ENCODE measurements at regions not wholly inside any gene's neighbourhood (a gene's known extent, or its start where the extent isn't known, plus 50 kb on each side); places are given as distances from the start of the nearest gene placed in this dataset.

DNA sequence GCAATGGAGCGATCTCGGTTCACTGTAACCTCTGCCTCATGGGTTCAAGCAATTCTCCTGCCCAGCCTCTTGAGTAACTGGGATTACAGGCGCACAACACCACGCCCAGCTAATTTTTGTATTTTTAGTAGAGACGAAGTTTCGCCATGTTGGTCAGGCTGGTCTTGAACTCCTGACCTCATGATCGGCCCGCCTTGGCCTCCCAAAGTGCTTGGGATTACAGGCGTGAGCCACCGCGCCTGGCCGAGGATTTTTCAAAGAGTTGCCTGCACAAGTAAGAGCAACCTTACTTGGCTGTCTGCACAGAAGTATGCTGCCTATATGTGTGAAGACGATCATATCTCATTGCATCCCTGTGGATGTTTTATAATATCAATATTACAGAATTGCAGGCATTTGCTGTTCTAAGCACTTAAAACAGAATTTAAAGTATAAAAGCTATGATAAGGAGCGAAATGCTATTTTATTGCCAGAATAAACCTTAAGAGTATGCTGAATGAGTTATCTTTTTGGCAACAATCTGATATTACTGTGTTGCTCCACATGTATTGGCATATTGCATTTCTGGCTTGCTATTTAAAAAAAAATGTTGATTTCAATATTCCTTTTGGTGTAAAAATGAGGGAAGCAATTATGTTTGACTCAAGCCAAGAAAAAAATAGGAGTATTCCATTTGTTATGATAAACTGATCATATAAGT, 379.4 kb upstream of the SEMA3D start:
- FAIRE-seq = no peak

DNA sequence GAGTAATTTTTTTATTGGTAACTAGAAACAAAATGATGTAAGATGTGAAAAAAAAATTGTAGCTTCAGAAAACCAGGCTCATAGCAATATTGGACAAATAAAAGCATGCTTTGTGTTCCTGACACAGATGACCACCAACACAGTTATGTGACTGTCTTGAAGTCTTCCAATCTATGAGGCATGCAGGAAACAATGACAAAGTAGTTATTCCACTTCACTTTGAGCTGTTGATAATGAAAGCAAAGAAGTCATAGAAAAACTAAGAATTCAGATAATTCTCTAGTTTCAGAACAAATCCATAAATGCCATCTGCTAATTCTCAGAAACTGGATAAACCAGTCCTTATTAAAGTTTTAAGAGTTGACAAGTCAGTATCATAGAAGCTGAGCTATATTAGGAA, 378.4 kb upstream of the SEMA3D start:
- FAIRE-seq = no peak

DNA sequence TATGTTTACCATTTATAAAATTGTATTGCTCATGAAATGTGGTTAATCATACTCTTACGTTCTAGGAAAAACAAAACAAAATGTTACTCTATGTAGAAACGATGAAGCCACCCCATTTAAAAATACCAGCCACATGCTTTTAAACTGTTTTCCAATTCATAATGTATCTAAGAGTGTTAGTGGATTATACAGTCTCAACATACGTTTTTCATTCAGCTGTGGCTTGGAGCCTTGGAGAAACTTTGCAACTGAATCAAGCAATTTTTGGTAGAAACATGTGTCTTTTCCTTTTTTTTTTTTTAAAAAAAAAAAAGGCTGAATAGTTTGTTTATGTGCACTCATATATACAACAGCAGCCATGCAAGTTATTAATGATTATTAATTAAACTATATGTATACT, 378.0 kb upstream of the SEMA3D start:
- peak; percentile 55 for FAIRE-seq

DNA sequence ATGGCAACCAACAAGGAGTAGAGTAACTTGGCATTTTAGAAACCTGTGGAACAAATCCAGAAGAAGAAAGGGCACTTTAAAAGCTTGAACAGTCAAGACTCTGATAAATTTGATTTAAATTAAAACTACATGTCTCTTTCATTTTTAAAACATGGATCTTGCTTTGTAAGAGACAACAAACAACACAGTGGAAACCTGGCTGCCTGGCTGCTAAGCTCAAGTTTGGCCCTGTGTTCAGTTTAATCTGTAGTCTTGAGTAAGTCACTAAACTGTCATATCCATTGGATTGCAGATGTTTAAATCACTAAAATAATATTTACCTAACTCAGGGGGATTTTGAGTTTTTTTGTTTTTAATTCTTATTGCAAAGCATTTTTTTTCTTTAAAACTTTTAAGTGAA, 374.9 kb upstream of the SEMA3D start:
- no peak for FAIRE-seq

DNA sequence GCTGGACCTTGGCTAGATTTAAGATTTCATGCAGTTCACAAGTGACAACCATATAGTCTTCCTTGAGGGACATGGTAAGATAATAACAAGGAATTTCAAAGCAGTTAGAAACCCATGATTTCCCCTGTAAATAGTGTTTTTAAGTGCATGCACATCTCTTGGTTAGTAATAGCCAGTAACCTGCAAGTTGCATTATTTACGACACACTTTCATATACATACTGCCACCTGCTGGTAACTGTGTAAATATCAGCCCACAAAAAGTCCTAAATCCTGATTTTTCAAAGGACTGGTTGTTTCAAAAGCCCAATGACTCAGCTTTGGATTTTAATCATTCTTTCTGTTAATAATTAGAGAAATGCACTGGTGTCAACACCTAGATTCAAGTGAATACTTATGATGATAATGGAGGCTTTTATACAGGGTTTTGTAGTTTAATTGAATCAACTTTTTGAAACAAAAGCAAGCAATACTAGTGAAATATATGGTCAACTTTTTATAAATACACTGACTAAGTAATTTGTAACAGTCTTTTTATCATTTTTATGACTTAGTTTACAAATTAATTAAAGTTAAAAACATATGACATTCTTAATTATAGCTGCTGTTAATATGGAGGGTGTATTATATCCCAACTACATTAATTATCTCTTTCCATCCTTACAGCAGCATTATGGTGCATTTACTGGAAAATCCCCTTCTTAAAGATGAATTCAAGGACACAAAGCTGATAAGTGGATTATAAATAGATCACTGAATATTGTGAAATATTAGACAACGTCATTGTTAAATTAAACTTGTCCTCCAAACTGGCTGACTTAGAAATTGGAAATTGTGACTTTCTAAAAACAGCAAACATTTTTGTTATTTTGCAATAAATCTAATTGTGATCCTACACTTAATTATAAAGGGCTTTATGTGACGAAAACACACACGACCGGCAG, 367.7 kb upstream of the SEMA3D start:
- peak; percentile 84 for FAIRE-seq

DNA sequence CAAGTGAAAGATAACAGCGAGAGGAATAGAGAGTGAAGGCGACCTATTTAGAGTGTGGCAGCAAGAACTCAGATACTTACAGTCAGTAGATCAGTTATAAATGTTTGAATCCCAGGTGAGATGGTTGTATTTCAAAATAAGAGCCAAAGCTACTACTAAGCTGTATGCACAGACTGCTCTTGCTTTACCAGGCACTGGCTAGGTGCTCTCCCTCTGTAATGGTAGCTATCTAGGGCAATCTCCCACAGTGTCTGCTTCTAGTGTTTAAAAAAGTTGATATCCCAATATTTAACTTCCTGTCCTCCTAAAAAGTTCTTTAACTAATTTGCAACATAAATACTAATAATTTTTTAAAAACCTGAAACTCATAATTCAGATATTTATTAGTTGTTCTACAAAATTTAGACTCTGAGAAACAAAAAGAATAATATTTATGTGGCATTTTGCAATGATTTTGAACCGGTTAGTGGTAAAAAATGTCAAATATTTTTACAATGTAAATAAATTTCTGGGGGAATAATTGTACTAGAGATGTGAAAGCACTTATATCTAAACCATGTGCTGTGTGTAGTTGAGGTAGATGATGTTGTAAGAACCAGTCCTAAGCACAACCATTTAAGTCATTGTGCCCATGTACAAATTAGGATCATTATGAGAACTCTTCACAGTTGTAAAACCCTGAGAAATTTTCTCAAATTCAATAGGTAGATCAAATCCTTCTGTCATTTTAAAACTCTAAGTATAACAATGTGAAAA, 349.3 kb upstream of the SEMA3D start:
- FAIRE-seq = no peak

DNA sequence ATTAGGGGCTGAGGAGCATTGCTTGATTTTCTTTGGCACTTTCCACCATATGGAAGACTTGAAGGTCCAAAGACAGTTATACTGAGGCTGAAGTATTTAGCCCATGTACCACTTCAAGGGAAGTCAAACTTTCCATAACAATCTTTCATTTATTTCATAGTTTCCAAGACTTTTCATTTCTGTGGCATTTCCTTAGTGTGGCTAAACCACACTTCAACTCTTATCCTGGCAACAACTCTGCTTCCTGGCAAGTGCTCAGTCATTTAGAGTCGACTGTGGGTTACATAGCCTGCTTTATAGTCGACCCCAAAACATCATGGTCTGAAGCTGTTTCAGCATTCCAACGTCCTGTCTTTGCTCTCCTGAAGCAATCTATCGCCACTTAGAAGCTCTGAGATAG, 343.0 kb upstream of the SEMA3D start:
- no peak for FAIRE-seq

DNA sequence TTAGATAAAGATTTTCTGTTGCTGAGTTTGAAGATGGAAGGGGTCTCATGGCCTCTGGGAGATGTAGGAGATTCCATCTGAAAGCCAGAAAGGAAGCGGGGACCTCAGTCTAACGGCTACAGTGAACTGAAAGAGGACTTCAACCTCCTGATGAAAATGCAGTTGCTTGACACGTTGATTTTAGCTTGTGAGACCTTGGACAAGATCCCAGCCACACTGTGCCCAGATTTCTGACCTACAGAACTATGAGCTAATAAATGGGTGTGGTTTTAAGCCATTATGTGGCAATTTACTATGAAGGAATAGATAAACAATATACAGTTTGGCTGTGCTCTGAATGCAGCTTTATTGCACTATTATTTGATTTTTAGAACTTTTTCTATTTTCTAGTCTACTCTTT, 342.3 kb upstream of the SEMA3D start:
- FAIRE-seq = no peak

DNA sequence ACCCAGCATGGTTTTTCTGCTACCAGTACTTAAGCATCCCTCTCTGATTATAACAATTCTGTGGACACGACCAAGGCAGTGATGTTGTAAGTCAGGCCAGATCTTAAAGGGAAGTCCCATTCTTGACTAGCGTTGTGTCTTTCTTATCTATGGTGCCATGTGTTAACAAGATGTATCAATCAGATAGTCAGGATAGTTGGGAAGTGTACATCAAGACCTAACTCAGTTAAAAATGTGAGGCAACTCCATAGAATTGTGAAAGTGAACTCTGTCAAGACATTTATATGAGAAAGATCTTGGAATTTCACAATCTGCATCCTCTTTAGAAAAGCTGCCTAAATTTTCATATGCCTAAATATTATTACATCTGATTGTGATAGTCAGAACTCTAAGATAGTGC, 341.7 kb upstream of the SEMA3D start:
- FAIRE-seq = no peak

DNA sequence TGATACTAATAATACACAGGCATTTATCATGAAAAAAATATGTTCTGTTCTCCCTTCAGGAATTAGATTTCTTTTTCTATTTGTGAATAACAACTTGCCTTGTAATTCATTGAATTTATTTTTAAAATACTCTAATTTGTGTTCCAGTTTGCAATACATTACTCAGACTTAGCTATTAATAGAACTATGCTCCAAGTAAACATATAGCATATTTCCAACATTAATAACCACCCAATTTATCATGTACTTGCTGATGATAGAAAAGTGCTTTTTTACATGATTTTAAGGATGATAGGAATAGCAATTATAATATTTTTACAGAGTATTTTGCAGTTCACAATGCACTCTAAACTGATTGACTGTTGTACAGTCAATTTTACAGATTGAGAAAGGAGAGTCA, 338.8 kb upstream of the SEMA3D start:
- FAIRE-seq = peak; percentile 45

DNA sequence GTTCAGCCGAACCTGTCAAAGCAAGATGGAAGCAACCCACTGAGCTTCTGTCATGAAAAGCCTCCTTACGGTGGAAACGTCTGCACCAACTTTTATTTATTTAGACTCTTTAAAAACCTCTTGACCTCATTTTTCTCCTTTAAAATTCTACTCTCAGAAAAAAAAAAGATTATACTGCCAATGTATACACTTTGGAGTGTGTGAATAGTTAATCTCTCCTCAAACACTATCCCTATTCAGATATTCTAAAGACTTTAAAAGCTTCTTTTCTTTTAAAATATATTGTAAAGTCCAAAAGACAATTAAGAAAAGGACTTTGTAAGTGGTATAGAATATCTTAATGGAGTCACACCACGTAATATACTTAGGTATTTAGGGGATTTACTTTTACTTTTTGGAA, 335.2 kb upstream of the SEMA3D start:
- FAIRE-seq = no peak

DNA sequence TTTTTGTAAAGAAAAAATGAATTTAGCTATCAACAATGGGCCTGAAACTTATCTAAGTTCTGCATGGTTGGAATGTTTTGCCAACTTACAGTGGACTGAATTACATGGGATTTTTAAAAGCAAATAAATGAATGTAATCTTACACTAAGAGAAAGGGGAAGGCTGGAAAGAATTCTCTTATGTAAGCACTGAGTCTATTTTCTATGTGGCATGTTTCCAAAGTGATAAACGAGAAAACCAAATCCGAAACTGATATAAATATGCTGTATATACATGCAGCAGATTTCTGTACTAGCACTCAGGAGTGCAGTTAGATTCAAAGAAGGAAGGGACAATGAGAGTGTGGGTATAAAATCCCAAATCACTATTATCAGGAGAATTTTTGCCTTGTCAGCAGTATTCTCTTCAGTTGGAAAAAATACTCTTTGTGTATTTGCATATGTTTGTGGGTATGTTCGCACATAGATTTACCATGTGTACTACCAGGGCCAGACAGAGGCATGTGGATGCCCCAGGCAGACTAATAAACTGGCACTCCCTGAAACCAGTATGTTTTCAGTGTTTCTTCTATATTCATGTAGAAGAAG, 334.3 kb upstream of the SEMA3D start:
- no peak for FAIRE-seq

DNA sequence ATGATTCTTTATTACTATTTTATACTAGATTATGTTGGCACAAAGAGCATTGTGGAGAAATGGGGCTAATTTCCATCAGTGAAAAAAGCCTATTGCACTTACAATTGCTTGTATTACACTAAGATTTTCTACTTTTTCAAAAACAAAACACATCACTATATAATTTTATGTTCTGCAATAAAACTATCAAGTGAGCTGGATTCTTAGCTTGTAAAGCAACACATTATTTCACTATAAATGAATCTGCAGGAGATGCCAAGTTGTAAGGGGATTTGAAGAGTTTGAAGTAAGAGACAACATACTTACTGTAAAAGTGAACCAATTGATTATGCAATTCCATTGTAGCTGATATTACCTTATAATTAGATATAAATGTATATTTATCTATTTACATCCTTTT, 333.3 kb upstream of the SEMA3D start:
- peak; percentile 88 for FAIRE-seq

DNA sequence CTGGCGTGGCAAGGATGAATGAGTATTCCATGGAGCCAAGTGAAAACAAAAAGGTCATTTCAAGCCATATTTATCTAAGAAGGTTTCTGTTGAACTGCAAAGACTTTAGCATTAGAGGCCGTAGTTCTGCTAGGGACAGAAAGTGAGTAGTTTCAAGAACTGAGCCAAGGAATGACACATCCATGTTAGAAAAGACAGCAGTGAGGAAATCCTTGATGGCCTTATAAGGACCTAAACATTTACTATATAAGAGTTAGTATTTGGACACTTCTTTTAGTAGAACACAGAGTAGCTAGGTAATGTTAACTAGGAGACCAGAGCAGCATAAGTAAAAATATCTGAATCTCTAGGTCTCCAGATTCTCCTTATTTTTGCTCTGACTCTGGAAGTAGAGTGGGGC, 329.8 kb upstream of the SEMA3D start:
- no peak for FAIRE-seq

DNA sequence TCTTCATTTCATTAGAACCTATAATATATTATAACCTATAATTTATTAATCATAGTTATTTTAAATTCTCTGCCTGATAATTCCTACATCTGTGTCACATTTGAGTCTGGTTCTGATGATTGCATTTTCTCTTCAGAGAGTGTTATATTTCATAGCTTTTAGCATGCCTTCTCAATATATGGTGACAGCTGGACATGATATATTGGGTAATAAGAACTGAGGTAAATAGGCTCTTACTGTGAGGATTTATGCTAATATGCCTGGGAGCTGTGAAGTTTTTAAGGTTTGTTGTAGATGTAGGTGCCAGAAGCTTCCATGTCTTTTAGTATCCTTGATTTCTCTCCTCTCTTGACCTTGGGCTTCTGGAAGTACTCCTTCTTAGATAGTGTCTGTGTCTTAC, 325.9 kb upstream of the SEMA3D start:
- no peak for FAIRE-seq

DNA sequence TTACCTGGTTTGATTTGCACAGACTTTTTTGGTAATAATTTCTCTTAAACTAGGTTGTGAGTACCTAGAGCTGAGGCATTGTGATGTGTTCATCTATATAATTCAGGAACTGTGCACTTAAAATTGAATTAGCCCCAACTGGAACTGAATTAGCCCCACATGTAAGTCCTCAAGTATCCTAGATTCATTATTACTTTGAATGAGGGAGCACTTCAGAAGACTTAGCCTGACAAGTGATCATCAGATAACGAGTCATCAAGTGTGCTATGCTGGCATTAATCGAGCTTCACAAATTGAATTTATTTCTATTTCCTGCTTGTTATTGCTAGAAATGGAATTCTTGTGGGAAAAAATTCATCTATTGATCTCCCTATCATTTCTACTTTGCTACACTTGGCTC, 323.4 kb upstream of the SEMA3D start:
- no peak for FAIRE-seq

DNA sequence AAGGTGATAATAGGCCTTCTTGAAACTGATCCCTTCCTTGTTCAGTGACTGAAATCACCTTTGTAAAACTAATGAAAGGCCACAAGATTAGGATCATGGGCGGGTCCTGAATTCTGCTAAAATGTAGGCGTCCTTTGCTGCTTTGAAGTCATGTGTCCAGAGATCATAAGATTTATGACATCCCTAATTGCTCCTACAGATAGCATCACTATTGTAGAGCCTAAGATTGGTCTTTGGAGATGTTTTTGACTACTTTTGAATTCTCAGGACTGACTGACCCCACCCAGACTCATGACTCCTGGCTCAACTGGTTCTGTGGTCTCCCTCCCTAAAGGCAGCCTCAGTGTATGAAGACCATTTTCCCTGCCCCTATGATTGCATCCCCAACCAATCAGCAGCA, 322.6 kb upstream of the SEMA3D start:
- no peak for FAIRE-seq

DNA sequence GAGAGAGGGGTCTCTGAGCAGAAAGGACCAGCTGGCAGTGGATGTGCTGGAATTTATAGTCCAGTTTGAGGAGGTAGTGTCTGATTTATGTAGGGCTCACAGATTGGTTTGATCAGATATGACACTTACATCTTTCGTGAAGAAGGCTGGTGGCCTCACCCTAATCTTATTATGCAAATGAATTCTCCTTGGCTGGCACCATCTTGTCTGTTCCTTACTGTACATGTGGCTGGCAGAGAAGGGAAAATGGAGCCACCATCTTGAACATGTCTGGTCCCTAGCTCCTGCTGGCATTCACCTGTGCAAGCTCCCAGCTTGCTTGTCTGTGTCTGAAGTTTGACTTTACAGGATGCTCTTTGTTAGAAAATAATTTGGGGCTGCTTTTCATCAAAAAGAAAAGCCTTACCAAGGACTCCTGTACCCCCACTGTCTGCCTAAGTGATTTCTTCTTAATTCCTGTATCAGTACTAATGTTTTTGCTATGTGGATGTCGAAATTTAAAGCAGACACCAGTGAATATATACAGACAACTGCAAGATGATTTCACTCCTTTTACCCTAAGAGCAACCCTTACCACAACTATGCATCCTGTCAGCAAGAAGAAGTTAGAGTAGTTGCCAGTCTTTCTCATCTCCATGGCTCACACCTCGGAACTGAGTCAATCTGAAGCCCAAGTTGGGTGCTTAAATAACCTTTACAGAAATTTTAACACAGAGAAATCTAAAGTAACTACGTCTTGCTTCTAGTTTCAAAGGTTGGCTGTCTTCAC, 322.0 kb upstream of the SEMA3D start:
- no peak for FAIRE-seq

DNA sequence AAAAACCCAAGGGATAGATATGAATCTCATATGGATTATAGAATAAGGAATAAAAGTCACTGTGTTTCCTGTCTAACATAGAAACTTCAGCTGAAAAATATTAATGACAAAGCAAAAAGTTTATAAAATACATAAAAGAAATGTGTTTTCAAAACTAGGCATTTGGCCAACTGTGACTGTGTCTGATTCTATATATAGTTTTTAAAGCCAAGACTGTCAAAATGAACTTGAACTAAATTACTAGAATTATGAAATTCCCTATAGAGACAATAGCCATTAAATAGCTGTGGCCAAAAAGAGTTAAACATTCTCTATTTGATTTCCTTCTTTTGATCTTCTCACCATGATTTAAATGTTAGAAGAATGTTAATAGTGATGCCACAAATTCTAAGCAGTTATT, 311.2 kb upstream of the SEMA3D start:
- FAIRE-seq = no peak

DNA sequence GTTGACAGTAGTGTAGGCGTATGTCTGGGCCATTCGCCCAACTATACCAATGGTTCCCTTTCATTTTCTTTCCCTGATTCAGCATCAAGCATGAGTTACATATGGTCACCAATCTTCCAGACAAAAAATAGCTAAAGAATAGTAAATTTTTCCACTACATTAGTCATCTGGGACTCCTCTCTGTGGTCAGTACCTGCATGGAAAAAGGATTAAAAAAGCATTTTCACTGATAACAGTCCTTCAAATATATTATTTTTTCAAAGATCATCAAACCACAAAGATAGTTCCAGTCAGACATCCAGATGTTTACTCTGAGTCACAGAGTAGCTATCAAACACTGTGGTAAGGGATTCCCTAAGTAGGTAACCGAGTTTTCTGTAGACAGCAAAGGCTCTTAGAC, 302.6 kb upstream of the SEMA3D start:
- no peak for FAIRE-seq

DNA sequence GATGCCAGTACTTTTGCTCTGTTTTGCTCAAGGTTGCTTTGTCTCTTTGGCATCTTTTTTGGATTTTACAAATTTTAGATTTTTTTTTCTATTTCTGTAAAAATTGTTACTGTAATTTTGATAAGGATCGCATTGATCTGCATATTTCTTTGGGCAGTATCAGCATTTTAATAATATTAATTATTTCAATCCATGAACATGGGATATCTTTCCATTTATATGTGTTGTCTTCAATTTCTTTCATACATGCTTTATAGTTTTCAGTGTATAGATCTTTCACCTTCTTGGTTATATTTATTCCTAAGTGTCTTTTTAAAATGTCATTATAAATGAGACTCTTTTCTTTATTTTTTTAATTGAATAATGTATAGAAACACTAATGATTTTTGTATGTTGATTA, 301.6 kb upstream of the SEMA3D start:
- FAIRE-seq = no peak

DNA sequence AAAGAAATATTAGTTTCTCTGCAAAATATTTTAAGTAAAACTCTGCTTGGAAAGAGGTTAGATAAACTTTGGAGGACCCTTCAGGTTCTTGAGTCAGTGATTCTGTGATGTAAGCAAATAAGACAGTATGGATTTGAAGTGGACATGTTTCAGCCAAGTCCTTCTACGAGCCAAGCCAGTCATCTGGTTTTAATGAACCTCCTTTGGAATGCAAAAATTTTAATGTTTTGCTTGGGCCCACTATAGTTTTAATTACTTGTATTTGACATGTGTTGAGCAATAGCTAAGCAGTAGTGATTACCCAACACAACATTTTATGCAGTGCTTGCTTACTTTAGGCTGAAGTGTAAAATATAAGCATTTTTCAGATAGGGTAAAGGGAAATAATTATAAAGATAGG, 296.3 kb upstream of the SEMA3D start:
- FAIRE-seq = peak; percentile 90

Measured in endometrium (tissue), 2 donors.